ENCODE measurements at regions not wholly inside any gene's neighbourhood (a gene's known extent, or its start where the extent isn't known, plus 50 kb on each side); places are given as distances from the start of the nearest gene placed in this dataset.

GRCh38 chr14:78074561-78074960, 95.6 kb upstream of the NRXN3 start:
- DNase-seq (ENCODE audit: low spot score): no peak

DNA sequence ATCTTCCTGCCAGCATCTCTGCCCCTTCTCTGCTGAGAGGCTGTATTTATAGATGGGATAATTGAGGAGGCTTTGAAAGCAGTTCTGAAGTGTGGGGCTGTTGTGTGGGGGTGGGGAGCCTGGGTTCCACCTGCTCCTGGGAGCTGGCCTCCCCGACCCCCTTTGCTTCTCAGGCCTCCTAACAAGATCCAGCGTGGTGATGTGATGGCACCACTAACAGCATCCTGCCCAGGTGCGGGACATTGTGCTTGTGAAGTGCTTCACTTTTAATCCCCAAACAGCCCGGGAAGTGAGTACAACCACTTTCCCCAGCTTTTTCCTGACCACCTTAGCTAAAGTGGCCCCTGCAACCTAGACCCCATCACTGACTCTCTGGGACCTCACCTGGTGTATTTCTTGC, 95.1 kb upstream of the NRXN3 start:
- no peak for DNase-seq (ENCODE audit: low spot score)

- DNase-seq (ENCODE audit: low spot score): no peak
Observed at GRCh38 chr14:78075555-78076277, 94.5 kb upstream of the NRXN3 start.

DNA sequence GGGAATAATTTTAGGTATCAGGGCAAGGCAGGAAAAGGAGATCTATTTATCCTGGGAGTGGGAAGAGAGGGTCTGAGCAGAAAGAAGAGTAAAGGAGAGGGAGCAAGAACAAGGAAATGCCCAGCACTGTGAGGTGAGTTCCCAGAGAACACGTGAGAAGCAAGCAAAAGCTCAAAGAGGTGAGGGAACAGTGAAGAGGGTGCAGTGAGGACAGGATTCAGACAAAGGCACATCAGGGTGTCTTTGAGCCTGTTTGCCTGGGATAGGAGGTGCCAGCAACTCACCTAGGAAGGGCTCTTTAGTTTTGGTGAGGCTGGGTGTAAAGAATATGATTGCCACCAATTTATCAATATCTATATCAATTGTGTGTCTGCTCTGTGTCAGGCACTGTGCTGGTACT, 88.9 kb upstream of the NRXN3 start:
- DNase-seq (ENCODE audit: low spot score): no peak

DNA sequence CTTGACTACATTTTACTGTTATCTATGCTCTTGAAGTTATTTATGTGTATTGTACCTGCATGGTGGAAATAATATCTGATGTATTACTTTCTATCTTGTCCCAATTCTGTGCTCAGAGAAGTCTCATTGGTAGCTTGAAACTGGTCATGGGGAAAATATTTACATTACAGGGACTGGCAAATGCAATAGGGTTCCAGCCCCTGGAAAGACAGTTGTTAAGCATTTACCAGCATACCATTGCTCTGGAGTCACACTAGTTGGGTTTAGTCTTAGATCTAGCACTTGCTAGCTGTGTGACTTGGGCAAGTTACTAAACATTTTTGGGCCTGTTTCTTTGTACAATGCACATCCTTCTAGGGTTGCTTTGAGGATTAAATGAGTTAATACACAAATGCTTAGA, 86.3 kb upstream of the NRXN3 start:
- no peak for DNase-seq (ENCODE audit: low spot score)

DNA sequence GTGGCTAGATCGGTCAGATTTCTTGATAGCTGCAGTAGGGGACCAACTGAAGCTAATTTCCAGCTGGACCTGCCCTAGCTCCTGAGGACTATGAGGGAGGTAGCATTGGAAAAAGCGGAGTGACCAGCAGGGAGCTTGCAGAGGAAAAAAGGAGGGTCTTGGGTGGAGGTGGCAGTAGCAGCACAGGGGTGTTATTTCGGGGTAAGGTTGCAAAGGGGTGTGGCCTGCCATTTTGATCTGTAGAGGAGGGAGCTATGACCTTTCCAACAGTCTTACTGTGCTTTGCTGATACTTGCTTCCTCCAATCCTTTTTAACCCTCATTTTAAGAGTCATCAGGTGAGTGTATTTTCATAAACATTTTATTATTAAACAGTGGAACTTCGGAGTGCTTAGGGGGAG, 83.8 kb upstream of the NRXN3 start:
- DNase-seq (ENCODE audit: low spot score): no peak

DNA sequence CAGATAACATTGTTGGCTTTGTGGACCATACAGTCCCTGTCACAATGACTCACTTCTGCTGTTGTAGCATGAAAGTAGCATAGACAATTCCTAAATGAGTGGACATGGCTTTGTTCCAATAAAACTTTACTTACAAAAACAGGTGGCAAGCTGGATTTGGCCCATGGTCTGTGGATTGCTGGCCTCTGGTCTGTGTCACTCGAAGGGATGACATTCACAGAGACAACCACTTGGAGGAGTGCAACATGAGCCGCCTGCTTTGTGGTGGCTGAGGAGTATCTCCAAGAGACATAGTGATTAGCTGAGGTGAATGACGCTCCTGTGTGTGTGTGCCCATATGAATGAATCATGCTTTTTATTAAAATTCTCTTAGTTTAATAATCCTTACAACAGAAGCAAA, 81.3 kb upstream of the NRXN3 start:
- DNase-seq (ENCODE audit: low spot score): no peak

- DNase-seq (ENCODE audit: low spot score): no peak
Observed at GRCh38 chr14:78090864-78091263, 79.3 kb upstream of the NRXN3 start.

GRCh38 chr14:78091361-78091760, 78.8 kb upstream of the NRXN3 start:
- no peak for DNase-seq (ENCODE audit: low spot score)

GRCh38 chr14:78092040-78092439, 78.1 kb upstream of the NRXN3 start:
- DNase-seq (ENCODE audit: low spot score): no peak

DNA sequence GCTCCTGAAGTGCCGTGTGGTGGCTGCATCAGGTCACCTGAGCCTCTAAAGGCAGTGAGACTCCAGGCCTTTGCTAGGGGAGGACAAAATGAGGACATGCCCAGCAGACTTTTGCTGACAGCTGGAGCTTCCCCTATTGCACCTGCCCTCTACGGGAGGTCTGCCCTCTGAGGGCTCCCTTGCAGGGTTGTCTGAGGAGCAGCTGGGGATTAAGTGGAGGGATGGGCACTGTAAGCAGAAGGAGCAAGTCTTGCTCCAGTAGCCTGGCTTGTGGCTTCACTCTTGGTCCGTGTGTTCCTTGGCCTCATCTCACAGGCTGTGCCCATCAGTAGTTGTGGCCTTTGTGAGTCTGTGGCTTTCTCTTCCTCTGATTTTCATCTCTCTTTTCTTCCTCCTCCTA, 66.9 kb upstream of the NRXN3 start:
- no peak for DNase-seq (ENCODE audit: low spot score)

DNA sequence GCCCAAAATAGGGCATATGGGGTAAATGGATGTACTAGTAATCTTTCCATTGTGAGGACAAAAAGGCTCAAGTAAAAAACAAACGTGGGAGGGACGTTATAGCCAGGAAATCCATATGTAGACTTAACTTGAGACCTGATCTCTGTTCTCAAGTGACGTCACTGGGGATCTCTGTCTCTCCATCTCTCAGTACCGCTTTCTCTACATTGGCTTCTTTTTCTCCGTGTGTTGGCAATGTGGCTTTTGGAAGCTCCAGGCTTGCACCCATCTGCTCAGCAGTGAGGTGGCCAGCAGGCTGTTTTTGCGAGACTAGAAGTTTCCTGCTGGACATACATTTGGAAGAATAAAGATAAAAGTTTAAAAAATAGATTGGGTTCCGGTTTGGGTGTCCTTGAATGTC, 66.0 kb upstream of the NRXN3 start:
- DNase-seq (ENCODE audit: low spot score): no peak

GRCh38 chr14:78104655-78105054, 65.5 kb upstream of the NRXN3 start:
- no peak for DNase-seq (ENCODE audit: low spot score)

GRCh38 chr14:78106381-78106780, 63.8 kb upstream of the NRXN3 start:
- DNase-seq (ENCODE audit: low spot score): no peak

DNA sequence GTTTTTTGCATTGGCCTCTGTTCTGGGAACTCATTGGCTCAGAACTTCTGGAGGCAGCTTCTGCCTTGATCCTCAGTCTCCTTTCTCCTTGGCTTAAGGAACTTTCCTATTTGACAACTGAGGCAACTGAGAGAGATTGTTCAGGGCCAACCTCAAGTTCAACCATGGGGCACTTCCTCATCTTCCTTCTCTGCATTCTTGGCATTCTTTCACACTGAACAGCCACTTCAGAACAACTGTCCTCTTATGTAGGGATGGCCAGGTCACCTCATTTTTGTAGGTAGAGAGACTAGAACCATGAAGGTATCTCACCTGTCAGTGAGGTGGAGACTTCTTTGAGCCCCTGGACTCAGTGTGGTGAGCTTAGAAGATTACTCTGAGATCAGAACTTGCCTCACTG, 63.0 kb upstream of the NRXN3 start:
- no peak for DNase-seq (ENCODE audit: low spot score)

DNA sequence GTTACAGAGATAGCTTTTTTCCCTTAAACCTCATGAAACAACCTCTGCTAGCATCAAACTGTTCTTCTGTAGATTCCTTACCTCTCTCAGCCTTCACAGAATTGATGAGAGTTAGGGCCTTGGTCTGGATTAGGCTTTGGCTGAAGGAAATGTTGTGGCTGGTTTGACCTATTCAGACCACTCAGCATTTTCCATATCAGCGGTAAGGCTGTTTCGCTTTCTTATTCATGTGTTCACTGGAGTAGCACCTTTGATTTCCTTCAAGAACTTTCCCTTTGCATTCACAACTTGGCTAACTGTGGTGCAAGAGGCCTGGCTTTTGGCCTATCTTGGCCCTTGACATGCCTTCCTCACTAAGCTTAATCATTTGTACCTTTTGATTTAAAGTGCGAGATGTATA, 50.7 kb upstream of the NRXN3 start:
- DNase-seq (ENCODE audit: low spot score): no peak
